ENCODE measurements at regions not wholly inside any gene's neighbourhood (a gene's known extent, or its start where the extent isn't known, plus 50 kb on each side); places are given as distances from the start of the nearest gene placed in this dataset.

GRCh38 chr13:72129117-72129516 lies 262.1 kb upstream of the DACH1 start:
- Histone ChIP-seq H3F3A (ENCODE audit: low read depth) (no peaks in the 10 kb centered on the region), H3K9me2 (replicated peaks; ENCODE audit: low read depth, low read length) (no peaks in the 10 kb centered on the region), H3K36me3 (ENCODE audit: insufficient read depth, low read length) (no peaks in the 10 kb centered on the region), H3K9ac (ENCODE audit: low read depth, low read length, poor library complexity, severe bottlenecking) (no peak overlapping the region), H3K79me2 (ENCODE audit: insufficient read depth, low read length) (no peaks in the 10 kb centered on the region), H3K4me2 (ENCODE audit: low read depth, low read length, poor library complexity, severe bottlenecking) (no peak overlapping the region), H4K20me1 (ENCODE audit: insufficient read depth, low read length, poor library complexity, severe bottlenecking) (no peaks in the 10 kb centered on the region), H3K9me3 (ENCODE audit: insufficient read depth, low read depth, low read length) (no peaks in the 10 kb centered on the region), H3K27me3 (ENCODE audit: insufficient read depth, low read length, poor library complexity, severe bottlenecking) (no peaks in the 10 kb centered on the region), H3K4me1 (ENCODE audit: insufficient read depth, low read length, poor library complexity, severe bottlenecking) (no peaks in the 10 kb centered on the region), H2AFZ (ENCODE audit: low read length) (no peak overlapping the region), H3K4me3 (ENCODE audit: low read length, poor library complexity, severe bottlenecking) (no peak overlapping the region)
- TF ChIP-seq CTCF (conservative IDR thresholded peaks at IDR 0.05; ENCODE audit: low read length) (no peak), EZH2phosphoT487 (IDR thresholded peaks at IDR 0.05; ENCODE audit: borderline replicate concordance) (no peak)

GRCh38 chr13:72127031-72127430 lies 260.0 kb upstream of the DACH1 start:
- Histone ChIP-seq H2AFZ (ENCODE audit: low read length) (no peak overlapping the region), H3K9me3 (ENCODE audit: insufficient read depth, low read depth, low read length) (no peaks in the 10 kb centered on the region), H3K9ac (ENCODE audit: low read depth, low read length, poor library complexity, severe bottlenecking) (no peak overlapping the region), H3K27me3 (ENCODE audit: insufficient read depth, low read length, poor library complexity, severe bottlenecking) (no peaks in the 10 kb centered on the region), H3K79me2 (ENCODE audit: insufficient read depth, low read length) (no peaks in the 10 kb centered on the region), H3K9me2 (replicated peaks; ENCODE audit: low read depth, low read length) (no peaks in the 10 kb centered on the region), H4K20me1 (ENCODE audit: insufficient read depth, low read length, poor library complexity, severe bottlenecking) (no peaks in the 10 kb centered on the region), H3K36me3 (ENCODE audit: insufficient read depth, low read length) (no peaks in the 10 kb centered on the region), H3K4me1 (ENCODE audit: insufficient read depth, low read length, poor library complexity, severe bottlenecking) (no peaks in the 10 kb centered on the region), H3K4me3 (ENCODE audit: low read length, poor library complexity, severe bottlenecking) (no peak overlapping the region), H3F3A (ENCODE audit: low read depth) (no peaks in the 10 kb centered on the region), H3K4me2 (ENCODE audit: low read depth, low read length, poor library complexity, severe bottlenecking) (no peak overlapping the region)
- TF ChIP-seq CTCF (conservative IDR thresholded peaks at IDR 0.05; ENCODE audit: low read length), result no peak
- TF ChIP-seq EZH2phosphoT487 (IDR thresholded peaks at IDR 0.05; ENCODE audit: borderline replicate concordance), result no peak

GRCh38 chr13:72126424-72126823 lies 259.4 kb upstream of the DACH1 start:
- H3K9me2 ChIP-seq (replicated peaks; ENCODE audit: low read depth, low read length), result no peaks in the 10 kb centered on the region
- no peaks in the 10 kb centered on the region for H3F3A ChIP-seq (ENCODE audit: low read depth)
- H3K4me1 ChIP-seq (ENCODE audit: insufficient read depth, low read length, poor library complexity, severe bottlenecking), result no peaks in the 10 kb centered on the region

More at GRCh38 chr13:72126424-72126823, 259.4 kb upstream of the DACH1 start:
- Histone ChIP-seq H3K4me3 (ENCODE audit: low read length, poor library complexity, severe bottlenecking) (no peak overlapping the region), H3K4me2 (ENCODE audit: low read depth, low read length, poor library complexity, severe bottlenecking) (no peak overlapping the region), H3K9me3 (ENCODE audit: insufficient read depth, low read depth, low read length) (no peaks in the 10 kb centered on the region), H3K9ac (ENCODE audit: low read depth, low read length, poor library complexity, severe bottlenecking) (no peak overlapping the region), H3K79me2 (ENCODE audit: insufficient read depth, low read length) (no peaks in the 10 kb centered on the region), H3K36me3 (ENCODE audit: insufficient read depth, low read length) (no peaks in the 10 kb centered on the region), H3K27me3 (ENCODE audit: insufficient read depth, low read length, poor library complexity, severe bottlenecking) (no peaks in the 10 kb centered on the region), H4K20me1 (ENCODE audit: insufficient read depth, low read length, poor library complexity, severe bottlenecking) (no peaks in the 10 kb centered on the region), H2AFZ (ENCODE audit: low read length) (no peak overlapping the region)
- TF ChIP-seq CTCF (conservative IDR thresholded peaks at IDR 0.05; ENCODE audit: low read length) (no peak), EZH2phosphoT487 (IDR thresholded peaks at IDR 0.05; ENCODE audit: borderline replicate concordance) (no peak)

All from Loucy (cell line).